ENCODE measurements at regions not wholly inside any gene's neighbourhood (a gene's known extent, or its start where the extent isn't known, plus 50 kb on each side); places are given as distances from the start of the nearest gene placed in this dataset.

- TF ChIP-seq CTCF (optimal IDR thresholded peaks at IDR 0.05 in 1 of 3, IDR thresholded peaks at IDR 0.05 in 1 of 3, conservative IDR thresholded peaks at IDR 0.05 in 1 of 3; ENCODE audit: extremely low read depth in 1 of 3, insufficient read depth in 2 of 3, low read length in 3 of 3), result no peak
- TF ChIP-seq EZH2 (IDR thresholded peaks at IDR 0.05; ENCODE audit: low read length), result no peak
These were observed 1927.2 kb downstream of the TP53TG3F start for GRCh38 chr16:35386619-35387018.

Measured in keratinocyte (primary cell).